Brain microvascular endothelial cell (primary cell): ENCODE measurements at regions not wholly inside any gene's neighbourhood (a gene's known extent, or its start where the extent isn't known, plus 50 kb on each side); places are given as distances from the start of the nearest gene placed in this dataset.

Experiments used
- DNase-seq: peaks from one replicate; pipeline ENCODE4 v3.0.0-alpha.2; 2020
- H3K27ac ChIP-seq: fragments of 250-450 bp; sonication (Bioruptor Pico); 2 replicates; pipeline ENCODE4 v1.5.1; 2020; ENCODE audit warnings: mild to moderate bottlenecking, moderate library complexity
- H3K27me3 ChIP-seq: fragments of 250-450 bp; sonication (Bioruptor Pico); replicated peaks from 2 replicates; pipeline ENCODE4 v1.5.1; 2020; ENCODE audit warnings: mild to moderate bottlenecking
- H3K36me3 ChIP-seq: fragments of 250-450 bp; sonication (Bioruptor Pico); replicated peaks from 2 replicates; pipeline ENCODE4 v1.5.1; 2020; ENCODE audit warnings: mild to moderate bottlenecking
- H3K4me3 ChIP-seq: 2 replicates; pipeline ENCODE4 v1.5.1; 2011; ENCODE audit warnings: low read depth, mild to moderate bottlenecking, control low read depth, low read length, moderate library complexity
- CTCF ChIP-seq: IDR thresholded peaks from 2 replicates; pipeline ENCODE4 v1.5.1; 2011; ENCODE audit warnings: low read depth, mild to moderate bottlenecking, moderate library complexity, low read length, control low read depth, inconsistent platforms; ENCODE audit errors: missing control alignments
- in situ Hi-C: cut with HindIII; loops from 2 replicates; pipeline ENCODE4 v1.10.0; 2017; ENCODE audit warnings: low sequenced_read_pairs, low pct_ligation_motif_present

DNA sequence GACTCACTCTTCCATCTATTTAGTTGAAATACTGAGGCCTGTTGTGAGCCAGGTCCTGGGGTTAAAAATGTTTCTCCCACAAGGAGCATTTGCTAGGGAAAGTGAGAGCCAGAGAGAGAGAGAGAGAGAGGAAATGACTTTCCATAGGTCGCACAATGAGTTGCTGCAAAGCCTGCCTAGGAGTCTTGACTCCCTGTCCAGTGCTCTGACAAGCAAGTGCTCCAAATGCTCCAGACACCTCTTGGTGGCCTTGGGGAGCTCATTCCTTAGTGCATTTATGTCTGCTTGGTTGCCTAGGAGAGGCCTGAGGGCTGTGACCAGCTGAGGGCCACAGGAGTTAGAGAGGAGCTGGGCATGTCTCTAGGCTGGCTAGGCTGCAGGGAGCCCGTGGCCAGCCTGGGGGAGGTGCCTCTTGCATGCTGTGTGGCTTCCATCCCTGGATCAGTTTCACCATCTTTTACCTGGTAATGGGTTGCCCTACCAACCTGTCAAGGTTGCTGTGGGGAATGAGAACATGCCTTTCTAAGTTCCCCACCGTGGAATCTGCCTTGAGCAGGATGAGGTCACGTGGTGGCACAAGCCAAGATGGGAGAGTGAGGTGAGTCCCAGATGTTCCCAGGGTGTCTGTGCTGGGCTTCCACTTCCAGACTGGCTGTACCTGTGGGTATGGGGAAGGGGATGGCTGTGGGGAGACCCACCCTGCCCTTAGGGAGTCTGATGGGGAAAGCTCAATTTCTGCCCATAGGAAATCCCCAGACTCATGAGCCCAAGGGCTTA, 105.0 kb downstream of the VEGFA start:
- H3K27me3 ChIP-seq = peaks cover 4% of the 10 kb centered on the region
- DNase-seq = no peak
- no peak for TF ChIP-seq CTCF
- in situ Hi-C loops = no loop called here
- H3K27ac ChIP-seq = no peak overlapping the region
- H3K4me3 ChIP-seq = no peak overlapping the region
- H3K36me3 ChIP-seq = no peaks in the 10 kb centered on the region

DNA sequence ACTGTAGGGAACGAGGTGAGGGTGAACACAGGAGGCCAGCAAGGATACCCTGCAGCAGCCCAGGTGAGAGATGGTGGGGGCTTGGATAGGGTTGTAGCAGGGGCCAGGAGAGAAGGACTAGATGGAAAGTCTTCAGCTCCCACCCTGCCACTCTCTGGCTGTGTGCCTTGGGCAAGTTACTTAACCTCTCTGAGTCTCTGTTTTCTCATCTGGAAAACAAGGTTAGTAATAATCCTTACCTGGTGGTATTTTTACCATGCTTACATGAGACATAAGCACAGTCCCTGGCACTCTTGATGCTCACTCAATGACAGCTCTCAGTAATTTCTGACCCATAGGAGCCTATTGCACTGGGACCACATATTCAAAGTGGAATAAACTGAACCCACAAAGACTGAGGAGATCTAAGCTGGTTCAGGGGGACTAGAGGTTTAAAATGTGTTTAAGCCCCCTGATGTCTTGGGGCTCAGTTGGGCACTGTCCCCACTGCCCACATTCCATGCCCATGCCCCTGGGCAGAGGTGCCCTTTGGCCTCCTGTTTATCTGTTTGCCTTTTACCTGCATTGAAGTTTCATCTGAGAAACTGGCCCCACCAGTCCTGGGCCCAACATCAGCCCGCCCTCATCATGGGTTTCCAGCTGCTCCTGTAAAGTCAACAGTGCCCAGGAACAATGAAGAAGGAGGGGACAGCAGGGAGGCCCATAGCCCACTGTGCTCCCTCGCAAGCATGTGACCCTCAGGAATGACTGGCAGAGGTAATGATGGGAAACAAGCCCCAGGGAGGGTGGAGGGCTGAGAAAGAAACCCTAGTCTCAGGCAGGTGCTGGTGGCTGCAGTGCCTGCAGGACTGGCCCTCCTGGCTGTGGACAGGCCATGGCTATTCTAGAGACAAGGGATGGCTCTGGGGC, 104.0 kb downstream of the VEGFA start:
- Histone ChIP-seq H3K27ac (no peak overlapping the region), H3K27me3 (peaks cover 4% of the 10 kb centered on the region), H3K4me3 (no peak overlapping the region), H3K36me3 (no peaks in the 10 kb centered on the region)
- TF ChIP-seq CTCF = no peak
- no peak for DNase-seq
- in situ Hi-C loops = no loop called here

- Histone ChIP-seq H3K36me3 (no peaks in the 10 kb centered on the region), H3K27me3 (peaks cover 4% of the 10 kb centered on the region), H3K4me3 (no peak overlapping the region), H3K27ac (no peak overlapping the region)
- no peak for DNase-seq
- in situ Hi-C loops = no loop called here
- no peak for TF ChIP-seq CTCF
These were observed 101.9 kb downstream of the VEGFA start for GRCh38 chr6:43871933-43872332.

GRCh38 chr6:43871284-43871683, 101.3 kb downstream of the VEGFA start:
- Histone ChIP-seq H3K36me3 (no peaks in the 10 kb centered on the region), H3K27ac (no peak overlapping the region), H3K27me3 (peaks cover 4% of the 10 kb centered on the region), H3K4me3 (no peak overlapping the region)
- in situ Hi-C loops = no loop called here
- no peak for DNase-seq
- no peak for TF ChIP-seq CTCF

GRCh38 chr6:43870660-43871061, 100.7 kb downstream of the VEGFA start:
- H3K27me3 ChIP-seq = peaks cover 4% of the 10 kb centered on the region
- no peak overlapping the region for H3K27ac ChIP-seq
- no peaks in the 10 kb centered on the region for H3K36me3 ChIP-seq
- H3K4me3 ChIP-seq = no peak overlapping the region
- DNase-seq = no peak
- in situ Hi-C loops = no loop called here
- no peak for TF ChIP-seq CTCF
